ENCODE measurements at regions not wholly inside any gene's neighbourhood (a gene's known extent, or its start where the extent isn't known, plus 50 kb on each side); places are given as distances from the start of the nearest gene placed in this dataset.

DNA sequence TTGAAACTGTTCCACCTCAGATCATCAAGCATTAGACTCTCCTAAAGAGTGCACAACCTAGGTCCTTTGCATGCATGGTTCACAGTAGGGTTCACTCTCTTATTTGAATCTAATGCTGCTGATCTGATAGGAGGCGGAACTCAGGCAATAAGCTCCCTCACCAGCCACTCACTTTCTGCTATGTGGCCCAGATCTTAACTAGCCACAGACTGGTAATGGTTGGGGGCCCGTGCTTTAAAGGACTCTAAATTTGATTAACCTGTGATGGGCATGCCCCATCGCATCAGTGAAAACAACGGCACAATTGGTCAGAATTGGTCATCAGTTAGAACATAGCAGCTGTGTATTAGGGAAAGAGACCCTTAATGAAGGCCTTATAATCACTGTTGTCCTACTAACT lies 753.7 kb upstream of the SORCS1 start:
- TF ChIP-seq, protein P1, sequence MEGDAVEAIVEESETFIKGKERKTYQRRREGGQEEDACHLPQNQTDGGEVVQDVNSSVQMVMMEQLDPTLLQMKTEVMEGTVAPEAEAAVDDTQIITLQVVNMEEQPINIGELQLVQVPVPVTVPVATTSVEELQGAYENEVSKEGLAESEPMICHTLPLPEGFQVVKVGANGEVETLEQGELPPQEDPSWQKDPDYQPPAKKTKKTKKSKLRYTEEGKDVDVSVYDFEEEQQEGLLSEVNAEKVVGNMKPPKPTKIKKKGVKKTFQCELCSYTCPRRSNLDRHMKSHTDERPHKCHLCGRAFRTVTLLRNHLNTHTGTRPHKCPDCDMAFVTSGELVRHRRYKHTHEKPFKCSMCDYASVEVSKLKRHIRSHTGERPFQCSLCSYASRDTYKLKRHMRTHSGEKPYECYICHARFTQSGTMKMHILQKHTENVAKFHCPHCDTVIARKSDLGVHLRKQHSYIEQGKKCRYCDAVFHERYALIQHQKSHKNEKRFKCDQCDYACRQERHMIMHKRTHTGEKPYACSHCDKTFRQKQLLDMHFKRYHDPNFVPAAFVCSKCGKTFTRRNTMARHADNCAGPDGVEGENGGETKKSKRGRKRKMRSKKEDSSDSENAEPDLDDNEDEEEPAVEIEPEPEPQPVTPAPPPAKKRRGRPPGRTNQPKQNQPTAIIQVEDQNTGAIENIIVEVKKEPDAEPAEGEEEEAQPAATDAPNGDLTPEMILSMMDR (IDR thresholded peaks at IDR 0.05; ENCODE audit: insufficient read depth, low read length, poor library complexity, severe bottlenecking), result no peak
- TF ChIP-seq EZH2phosphoT487 (conservative IDR thresholded peaks at IDR 0.05; ENCODE audit: low read length), result no peak
